ENCODE measurements at regions not wholly inside any gene's neighbourhood (a gene's known extent, or its start where the extent isn't known, plus 50 kb on each side); places are given as distances from the start of the nearest gene placed in this dataset.

GRCh38 chr13:104357174-104357573 lies 1291.0 kb upstream of the SLC10A2 start:
- no peak for DNase-seq (ENCODE audit: low spot score in 2 of 2, unreplicated experiment in 2 of 2)
- peak overlapping the region; percentile 7 for H3K4me3 Mint-ChIP-seq
- no peaks in the 10 kb centered on the region for H3K27me3 Mint-ChIP-seq (ENCODE audit: low read depth)
- peaks cover 3% of the 10 kb centered on the region for H3K9me3 Mint-ChIP-seq
- H3K27ac Mint-ChIP-seq = peak overlapping the region; percentile 93
- no peaks in the 10 kb centered on the region for H3K36me3 Mint-ChIP-seq
- peaks cover 28% of the 10 kb centered on the region for H3K4me1 Mint-ChIP-seq
- no peak for TF ChIP-seq CTCF (IDR thresholded peaks at IDR 0.05; ENCODE audit: unreplicated experiment)

GRCh38 chr13:104355041-104355670 lies 1288.9 kb upstream of the SLC10A2 start:
- TF ChIP-seq CTCF (IDR thresholded peaks at IDR 0.05; ENCODE audit: unreplicated experiment) = no peak
- Mint-ChIP-seq H3K27me3 (ENCODE audit: low read depth) (no peaks in the 10 kb centered on the region), H3K4me3 (no peak overlapping the region)

DNA sequence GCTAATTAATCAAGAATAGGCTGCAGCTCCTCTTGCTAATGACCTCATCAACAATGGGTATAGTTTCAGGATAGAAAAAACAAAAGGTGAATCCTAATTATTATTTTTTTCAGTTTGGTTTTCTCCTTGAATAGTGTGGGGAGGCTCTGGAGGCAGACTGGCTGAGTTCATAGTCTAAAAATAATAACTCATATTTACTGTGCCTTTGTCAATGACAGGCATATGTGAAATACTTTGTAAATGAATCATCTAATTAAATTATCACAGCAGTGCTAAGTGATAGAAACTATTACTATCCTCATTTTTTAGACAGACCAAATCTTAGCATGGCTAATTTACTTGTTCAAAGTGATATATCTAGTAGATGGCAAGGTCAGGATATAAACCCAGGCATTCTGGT lies 1261.0 kb upstream of the SLC10A2 start:
- Mint-ChIP-seq H3K36me3 (peaks cover 21% of the 10 kb centered on the region), H3K27me3 (ENCODE audit: low read depth) (no peaks in the 10 kb centered on the region), H3K9me3 (peaks cover 20% of the 10 kb centered on the region), H3K4me1 (peaks cover 16% of the 10 kb centered on the region), H3K27ac (peak overlapping the region; percentile 54), H3K4me3 (no peak overlapping the region)
- no peak for TF ChIP-seq CTCF (IDR thresholded peaks at IDR 0.05; ENCODE audit: unreplicated experiment)
- no peak for DNase-seq (ENCODE audit: low spot score in 2 of 2, unreplicated experiment in 2 of 2)

More at GRCh38 chr13:104355041-104355670, 1288.9 kb upstream of the SLC10A2 start:
- Mint-ChIP-seq H3K4me1 (peaks cover 28% of the 10 kb centered on the region), H3K36me3 (peaks cover 4% of the 10 kb centered on the region), H3K9me3 (peaks cover 18% of the 10 kb centered on the region), H3K27ac (peak overlapping the region; percentile 28)
- no peak for DNase-seq (ENCODE audit: low spot score in 2 of 2, unreplicated experiment in 2 of 2)

- H3K27ac Mint-ChIP-seq = peak overlapping the region; percentile 37
- peaks cover 14% of the 10 kb centered on the region for H3K36me3 Mint-ChIP-seq
- TF ChIP-seq CTCF (IDR thresholded peaks at IDR 0.05; ENCODE audit: unreplicated experiment) = no peak
- no peak overlapping the region for H3K4me3 Mint-ChIP-seq
- H3K27me3 Mint-ChIP-seq (ENCODE audit: low read depth) = no peaks in the 10 kb centered on the region
- no peak for DNase-seq (ENCODE audit: low spot score in 2 of 2, unreplicated experiment in 2 of 2)
- H3K9me3 Mint-ChIP-seq = peaks cover 13% of the 10 kb centered on the region
- H3K4me1 Mint-ChIP-seq = peaks cover 16% of the 10 kb centered on the region
Observed at GRCh38 chr13:104326523-104326922, 1260.3 kb upstream of the SLC10A2 start.

GRCh38 chr13:104321756-104322155 lies 1255.5 kb upstream of the SLC10A2 start:
- no peak for TF ChIP-seq CTCF (IDR thresholded peaks at IDR 0.05; ENCODE audit: unreplicated experiment)
- DNase-seq (ENCODE audit: low spot score in 2 of 2, unreplicated experiment in 2 of 2) = no peak
- Mint-ChIP-seq H3K27me3 (ENCODE audit: low read depth) (no peaks in the 10 kb centered on the region), H3K36me3 (peaks cover 8% of the 10 kb centered on the region), H3K9me3 (peaks cover 11% of the 10 kb centered on the region), H3K4me3 (no peak overlapping the region), H3K4me1 (peaks cover 19% of the 10 kb centered on the region), H3K27ac (no peak overlapping the region)
